DMS53 treated with DMSO at 0.1 percent for 48 hours (cell line): ENCODE measurements at regions not wholly inside any gene's neighbourhood (a gene's known extent, or its start where the extent isn't known, plus 50 kb on each side); places are given as distances from the start of the nearest gene placed in this dataset.
"Not testable (repeated sequence)": the region's sequence is repeated elsewhere in the genome, so short reads cannot be mapped to it uniquely, and the experiment has no call there.

Experiments
- DNase-seq: peaks from one replicate; lab custom pipeline; 2025; ENCODE audit not compliant: unreplicated experiment; lab: John Stamatoyannopoulos, UW

DNA sequence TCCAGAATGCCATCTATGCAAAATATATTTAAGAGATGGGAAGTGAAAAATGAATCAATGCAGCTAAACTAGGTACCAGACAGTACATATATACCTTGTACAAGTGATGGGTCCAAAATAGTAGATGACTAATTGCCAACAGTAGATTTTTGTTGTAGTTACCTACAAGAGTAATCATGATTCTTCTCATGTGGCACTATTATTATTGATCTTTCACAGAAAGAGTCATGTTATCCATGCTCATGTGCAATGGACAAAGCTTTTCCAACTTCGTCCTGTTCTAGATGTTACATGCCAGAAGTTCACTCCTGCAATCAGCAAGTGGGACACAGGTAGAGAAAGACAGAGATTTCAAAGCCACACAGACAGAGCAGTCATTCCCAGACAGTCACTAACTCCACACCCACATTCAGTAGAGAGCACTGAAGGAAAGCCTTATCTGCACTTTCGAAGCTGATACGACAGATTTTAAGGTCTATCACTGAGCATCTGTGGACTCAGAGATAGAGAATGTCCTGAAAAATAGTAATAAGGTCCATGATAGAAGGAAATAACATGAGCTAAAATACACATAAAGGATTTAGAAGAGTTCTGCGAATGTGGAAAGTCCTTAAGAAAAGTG is 101.6 kb upstream of the ITPRID2 start:
- no peak for DNase-seq

DNA sequence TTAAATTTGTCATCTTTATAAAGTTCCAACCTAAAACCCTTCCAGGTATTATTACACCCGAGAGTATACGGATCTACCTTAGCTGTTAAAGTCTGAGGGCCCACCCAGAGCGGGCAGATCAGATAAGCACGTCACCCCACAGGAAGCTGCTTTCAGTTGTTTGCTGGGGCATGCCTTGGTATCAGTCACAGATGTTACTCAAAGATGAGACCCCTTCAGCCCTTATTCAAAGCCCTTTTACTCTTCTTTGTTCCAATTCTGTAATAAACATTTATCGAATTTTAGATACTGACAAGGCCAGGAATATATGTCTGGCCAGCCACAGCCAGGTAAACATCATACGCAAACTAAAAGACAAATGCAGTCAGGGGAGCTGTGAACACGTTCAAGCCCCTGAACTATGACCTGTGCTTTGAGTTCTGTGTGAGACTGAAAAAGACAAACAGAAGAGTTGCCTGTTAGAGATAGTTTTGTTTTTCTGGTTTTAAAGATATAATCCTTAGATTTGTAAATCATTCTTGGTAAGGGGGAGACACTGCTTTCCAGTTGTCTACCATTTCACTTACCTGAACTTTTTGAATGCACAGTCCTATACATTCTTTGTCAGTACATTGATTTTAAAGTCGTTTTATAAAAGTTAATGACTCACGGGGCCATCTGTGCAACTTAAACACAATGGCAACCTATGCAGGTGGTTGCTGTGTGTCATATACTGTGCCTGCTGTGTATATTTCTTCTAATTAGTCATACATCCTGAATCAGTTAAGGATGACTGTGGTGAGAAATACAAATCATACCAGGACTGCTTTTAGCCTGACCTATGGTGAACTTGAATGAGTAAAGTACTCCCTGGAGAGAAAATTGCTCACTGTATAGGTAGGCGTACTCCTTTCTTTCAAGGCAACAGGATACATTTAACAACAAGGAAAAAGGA is 100.5 kb upstream of the ITPRID2 start:
- peak; percentile 22 for DNase-seq

DNA sequence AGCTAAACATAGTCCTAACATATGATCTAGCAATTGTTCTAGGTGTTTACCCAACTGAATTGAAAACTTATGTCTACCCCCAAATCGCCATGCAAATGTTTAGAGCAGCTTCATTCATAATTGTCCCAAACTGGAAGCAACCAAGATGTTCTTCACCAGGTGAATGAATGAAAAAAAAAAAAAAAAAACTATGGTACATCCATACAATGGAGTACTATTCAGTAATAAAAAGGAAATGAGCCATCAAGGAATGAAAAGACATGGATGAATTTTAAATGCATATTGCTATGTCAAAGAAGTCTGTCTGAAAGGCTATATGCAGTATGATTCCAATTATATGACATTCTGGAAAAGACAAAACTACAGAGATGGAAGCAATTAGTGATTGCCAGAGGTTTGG is 98.6 kb upstream of the ITPRID2 start:
- no peak for DNase-seq

DNA sequence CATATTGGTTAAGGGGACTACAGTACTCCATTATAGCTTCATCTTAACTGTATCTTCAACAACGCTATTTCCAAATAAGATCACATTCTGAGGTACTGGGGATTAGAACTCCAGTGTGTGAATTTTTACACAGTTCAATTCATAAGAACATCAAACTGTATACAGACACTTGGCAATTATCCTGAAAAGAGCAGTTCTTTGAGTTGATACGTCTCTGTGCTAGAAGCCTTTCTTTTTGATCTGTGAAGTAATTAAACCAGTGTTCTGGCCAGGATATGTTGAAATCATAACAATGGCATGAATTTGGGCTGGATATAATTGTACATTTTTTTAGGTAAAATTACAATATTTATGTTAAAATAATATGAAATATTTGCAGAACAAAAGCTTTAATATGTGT is 93.5 kb upstream of the ITPRID2 start:
- DNase-seq, result no peak

DNA sequence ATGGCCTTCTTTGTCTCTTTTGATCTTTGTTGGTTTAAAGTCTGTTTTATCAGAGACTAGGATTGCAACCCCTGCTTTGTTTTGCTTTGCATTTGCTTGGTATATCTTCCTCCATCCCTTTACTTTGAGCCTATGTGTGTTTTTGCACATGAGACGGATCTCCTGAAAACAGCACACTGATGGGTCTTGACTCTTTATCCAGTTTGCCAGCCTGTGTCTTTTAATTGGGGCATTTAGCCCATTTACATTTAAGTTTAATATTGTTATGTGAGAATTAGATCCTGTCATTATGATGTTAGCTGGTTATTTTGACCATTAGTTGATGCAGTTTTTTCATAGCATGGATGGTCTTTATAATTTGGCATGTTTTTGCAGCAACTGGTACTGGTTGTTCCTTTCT is 89.2 kb upstream of the ITPRID2 start:
- not testable (repeated sequence) for DNase-seq

DNA sequence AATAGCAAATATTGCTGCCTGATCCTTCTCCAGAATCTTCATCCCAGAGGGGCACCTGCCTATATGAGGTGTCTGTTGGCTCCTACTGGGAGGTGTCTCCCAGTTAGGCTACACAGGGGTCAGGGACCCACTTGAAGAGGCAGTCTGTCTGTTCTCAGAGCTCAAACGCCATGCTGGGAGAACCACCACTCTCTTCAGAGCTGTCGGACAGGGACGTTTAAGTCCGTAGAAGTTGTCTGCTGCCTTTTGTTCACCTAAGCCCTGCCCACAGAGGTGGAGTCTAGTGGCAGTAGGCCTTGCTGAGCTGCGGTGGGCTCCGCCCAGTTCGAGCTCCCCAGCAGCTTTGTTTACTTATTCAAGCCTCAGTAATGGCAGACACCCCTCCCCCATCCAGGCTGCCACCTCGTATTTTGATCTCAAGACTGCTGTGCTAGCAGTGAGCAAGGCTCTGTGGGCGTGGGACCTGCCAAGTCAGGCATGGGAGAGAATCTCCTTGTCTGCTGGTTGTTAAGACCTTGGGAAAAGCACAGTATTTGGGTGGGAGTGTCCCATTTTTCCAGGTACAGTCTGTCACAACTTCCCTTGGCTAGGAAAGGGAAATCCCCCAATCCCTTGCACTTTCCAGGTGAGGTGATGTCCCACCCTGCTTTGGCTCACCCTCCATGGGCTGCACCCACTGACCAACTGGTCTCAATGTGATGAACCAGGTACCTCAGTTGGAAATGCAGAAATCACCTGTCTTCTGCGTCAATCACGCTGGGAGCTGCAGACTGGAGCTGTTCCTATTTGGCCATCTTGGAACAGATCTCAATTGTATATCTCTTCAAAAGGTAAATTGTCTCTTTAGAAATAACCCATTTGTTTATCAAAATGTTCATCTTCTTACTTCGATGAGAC is 87.4 kb upstream of the ITPRID2 start:
- DNase-seq, result not testable (repeated sequence)

DNA sequence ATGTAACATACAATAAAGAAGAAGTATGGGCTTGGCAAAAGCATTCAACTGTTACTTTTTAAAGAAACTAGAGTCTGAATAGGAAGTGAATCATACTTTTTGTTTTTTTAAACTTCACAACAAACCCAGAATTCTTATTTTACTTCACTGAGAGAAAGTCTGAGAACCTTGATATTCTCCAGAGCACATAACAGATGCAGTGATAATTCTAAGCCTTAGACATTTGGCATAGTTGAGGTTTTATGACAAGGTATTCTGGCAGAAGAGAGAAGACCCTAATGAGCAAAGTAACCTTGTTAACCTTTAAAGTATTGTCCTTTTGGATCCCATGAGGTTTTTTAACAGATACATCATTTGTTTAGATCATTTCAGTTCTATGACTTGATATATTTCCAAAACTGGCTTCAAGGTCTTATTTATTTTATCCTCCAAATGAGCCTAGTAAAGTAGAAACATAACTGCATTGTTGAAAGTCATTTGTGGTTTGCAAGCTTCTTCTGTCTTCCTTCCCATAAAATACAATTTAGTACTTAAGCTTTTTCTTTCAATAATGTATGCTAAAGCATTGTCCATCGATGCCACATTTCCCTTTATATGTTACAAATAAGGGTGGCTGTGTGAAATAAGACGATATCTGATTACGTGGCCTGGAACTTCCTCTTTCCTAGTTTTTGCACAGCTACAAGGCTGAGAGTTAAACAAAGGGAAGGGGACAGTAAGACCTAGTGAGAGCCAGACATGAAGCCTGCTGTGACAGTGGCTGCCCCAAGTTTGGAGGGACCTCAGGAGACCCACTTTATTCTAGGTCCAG is 86.1 kb upstream of the ITPRID2 start:
- no peak for DNase-seq

DNA sequence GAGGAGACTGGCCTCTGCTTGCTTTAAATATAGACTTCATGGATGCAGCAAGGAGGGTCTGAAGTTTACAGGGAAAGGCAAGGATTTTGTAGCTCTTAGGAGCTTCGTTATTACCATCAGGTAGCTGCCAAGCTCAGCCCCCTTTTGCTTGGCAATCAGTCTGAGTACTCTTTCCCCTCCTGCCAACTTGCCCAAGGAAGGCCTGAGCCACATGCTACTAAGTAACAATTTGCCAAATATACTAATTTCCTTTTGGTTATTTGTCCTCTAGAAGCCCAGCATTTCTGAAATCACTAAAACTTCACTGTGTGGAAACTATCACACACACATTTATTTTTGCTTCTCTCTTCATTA is 85.5 kb upstream of the ITPRID2 start:
- DNase-seq, result no peak

DNA sequence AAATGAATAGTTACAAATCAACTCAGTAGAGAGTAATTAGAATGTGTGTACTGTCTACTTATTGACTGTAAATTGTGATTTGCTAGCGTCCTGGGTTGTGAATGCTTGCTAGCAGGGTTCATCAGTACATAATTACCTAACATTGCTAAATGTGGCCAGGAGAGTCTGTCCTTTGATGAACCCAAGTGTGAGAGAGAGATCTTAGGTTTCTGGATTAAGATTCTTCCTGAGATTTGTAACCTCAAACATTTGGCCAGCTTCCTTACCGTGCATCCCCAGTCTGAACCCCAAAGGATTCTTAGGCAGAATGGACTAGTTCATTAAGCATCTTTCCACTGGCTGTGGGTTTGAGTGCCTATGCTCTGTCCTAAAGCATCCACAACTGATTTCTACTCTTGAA is 84.0 kb upstream of the ITPRID2 start:
- DNase-seq, result no peak

DNA sequence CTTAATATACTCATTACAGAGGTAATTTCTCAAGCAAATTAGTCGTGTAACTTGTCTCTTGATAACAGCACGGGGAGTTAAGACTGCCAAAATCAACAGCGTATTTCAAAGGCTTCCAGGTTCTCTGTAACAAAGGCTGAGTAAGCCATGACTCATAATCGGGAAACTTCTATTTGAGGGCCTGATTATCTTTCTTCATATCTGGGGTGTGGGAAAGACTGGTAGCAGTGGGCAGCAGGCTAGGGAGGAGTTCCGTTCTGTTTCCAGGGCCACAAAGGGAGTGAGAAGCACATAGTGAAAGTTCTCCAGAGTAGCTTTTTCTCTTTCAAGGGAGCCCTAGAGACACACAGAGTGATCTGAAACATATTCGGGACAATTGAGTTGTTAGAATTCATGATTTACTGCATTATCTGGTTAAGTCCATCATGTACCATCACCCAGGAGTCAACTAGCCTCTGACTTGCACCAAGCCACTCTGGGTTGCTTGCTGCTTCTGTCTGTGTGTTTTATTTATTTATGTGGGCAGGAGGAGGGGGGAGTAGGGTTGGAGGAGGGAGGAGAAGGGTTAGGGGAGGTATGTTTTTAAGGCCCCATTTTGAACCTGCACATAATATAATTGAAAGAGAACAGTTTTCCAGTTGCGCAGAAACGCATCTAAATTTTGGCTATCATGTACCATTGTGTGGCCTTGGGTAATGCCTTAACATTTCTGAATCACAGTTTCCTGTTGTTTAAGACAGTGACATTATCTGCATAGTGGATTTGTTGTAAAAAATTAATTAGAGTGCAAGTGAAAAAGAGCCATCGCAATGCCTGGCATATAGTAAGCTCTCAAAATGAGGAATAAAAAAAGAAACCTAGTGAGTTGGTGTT is 80.5 kb upstream of the ITPRID2 start:
- DNase-seq, result peak; percentile 84

DNA sequence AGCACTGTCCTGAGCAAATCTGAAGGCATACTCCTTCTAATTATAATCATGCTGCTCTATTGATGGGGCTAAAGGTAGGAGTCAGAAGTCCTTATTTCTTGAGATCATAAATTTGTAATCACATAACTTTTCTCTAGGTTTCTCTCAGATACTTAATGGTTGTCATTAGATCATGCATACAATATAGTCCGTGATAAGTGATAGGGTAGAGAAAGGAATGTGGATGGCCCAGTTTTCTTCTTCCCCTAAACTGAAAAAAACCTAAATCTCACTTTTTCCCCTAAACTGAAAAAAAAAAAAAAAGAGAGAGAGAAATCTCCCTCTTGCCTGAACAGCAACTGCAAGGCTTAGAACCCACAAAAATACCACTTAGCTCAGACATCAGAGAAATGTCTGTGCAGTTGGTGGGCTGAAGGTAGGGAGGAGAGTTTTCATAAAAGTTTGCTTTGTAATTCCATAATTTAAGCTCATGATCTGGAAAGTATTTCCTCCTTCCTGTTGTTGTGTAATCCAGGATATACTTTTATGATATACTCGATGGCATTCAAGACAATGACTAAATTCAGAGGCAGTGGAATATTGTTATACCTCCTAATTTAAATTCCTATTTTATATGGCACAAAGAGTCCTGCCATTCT is 79.3 kb upstream of the ITPRID2 start:
- no peak for DNase-seq

DNA sequence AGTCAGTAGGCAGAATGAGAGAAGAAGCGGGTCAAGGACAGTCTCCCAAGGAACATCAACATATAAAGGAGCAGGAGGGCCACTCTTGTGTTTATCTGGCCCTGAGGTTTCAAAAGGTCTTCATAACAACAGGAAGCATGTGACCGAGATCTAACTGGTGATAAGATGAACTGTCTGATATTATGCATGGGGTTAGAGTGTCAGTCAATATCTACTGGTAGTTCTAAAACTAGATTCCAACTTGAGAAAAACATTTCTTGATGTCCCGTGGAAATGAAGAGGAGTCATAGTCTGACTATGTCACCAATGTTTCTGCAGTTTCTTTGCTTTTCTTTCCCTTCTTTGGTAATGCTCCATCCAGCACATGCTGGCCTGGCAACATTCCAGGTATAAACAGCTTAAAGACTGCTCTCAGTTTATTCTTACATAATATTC is 77.5 kb upstream of the ITPRID2 start:
- DNase-seq, result no peak

DNA sequence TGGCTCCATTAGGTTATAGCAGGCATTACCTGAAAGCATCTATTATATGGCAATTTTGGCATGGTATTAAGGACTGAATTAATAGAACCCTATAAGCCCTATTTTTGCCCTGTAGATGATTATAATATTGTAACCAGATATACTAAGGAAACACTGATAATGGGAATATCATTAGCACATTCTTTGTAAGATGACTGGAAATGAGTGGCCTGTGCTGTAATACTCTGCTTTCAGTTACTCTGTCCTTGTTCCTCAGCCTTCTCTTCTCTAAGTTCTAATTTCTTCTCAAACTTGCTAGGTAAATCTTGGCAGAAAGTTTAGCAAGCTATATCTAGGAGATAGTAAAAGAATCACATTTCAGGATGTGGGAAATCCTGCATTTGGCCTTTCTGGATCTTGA is 74.0 kb upstream of the ITPRID2 start:
- no peak for DNase-seq

DNA sequence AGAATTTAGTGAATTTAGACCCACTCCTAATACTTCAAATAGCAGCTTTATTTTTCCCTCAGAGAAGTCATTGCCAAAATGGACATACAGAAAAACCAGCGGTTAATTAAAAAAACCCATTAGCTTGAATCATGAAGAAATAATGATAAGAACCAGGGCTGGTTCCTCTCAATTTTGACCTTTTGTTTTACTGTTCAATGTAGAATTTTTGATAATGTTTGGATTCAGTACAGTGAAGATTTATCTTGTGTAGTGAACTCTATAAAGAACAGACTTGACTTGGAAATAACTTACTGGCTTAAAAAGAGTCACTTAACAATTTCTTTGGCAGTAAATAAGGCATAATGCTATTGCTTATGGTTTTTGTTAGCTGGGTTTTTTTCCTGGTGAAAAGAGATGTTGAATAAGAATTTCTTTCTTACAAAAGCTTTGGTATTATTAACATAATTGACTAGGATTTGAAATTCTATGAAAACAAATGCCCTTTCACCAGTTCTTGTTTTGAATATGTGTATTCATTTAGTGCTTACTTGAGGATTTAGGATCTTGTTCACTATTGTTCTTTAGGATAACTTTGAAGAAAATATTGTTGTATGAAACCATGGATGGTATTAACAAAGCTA is 73.4 kb upstream of the ITPRID2 start:
- no peak for DNase-seq

DNA sequence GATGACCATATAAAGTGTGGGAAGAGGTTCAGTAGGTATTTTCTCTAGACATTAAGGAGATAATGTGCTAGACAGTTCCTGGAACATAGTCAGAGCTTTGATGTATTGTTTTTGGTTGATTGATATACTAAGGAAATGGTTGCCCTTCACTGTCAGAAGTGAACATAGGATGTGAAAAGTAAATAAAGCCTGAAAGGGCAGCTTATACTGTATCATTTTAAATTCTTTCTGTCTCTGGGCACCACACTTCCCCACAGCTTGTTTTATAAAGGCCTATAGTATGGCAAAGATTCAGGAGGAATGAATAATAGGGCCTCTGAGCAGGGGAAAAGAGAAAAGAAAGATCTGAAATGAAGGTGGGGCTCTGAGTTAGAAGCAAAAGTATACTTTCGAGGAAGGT is 72.7 kb upstream of the ITPRID2 start:
- no peak for DNase-seq

DNA sequence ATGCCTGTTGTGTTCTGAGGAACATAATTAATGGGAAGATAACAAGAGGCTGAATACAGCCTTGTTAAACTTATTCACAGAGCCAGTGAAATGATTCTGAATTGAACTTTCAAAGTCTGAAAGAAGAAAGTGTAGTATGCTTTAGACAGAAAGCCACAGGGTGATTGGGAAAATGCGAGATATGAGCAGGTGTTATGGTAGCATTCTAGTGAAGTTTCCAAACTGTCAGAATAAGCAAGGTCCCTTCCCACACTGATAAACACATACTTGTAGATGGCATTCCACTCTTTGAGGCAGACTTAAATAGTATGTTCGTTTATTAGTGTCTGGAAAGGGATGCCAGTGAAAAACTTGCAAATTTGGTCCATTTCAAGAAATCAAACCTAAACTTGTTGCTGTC is 70.5 kb upstream of the ITPRID2 start:
- DNase-seq, result no peak

DNA sequence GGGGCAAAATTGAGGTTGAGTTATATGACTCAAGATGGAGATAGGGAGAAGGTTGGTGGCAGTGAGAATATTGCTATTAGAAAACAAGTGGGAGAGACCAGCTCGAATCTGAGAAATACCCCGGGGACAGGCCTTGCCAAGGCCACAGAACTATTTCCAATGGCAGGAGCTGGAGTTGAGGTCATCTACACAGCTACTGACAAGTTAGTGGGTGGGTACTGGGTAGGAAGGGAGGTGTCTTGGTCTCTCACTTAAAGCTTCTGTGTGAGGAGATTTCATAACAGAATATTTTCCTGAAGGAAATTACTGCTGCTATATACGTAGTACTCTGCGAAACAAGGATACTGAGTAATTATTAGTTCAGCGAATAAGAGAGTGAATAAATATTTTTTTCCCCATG is 69.4 kb upstream of the ITPRID2 start:
- no peak for DNase-seq

DNA sequence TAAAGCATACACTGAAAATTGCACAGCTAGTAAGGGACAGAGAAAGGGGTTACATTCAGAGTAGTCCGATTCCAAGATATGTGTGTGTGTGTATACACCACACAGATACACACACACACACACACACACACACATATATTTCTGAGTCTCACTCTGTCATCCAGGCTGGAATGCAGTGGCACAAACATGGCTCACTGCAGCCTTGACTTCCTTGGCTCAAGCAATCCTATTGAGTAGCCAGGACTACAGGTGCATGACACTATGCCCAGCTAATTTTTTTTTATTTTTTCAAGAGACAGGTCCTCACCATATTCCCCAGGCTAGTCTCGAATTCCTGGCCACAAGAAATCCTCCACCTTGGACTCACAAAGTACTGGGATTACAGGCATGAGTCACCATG is 68.1 kb upstream of the ITPRID2 start:
- no peak for DNase-seq
